Activated T-helper 17 cell treated with anti-CD3 and anti-CD28 coated beads, Interleukin-2, amount 50 U/mL, for 72 hours (primary cell): ENCODE measurements at regions not wholly inside any gene's neighbourhood (a gene's known extent, or its start where the extent isn't known, plus 50 kb on each side); places are given as distances from the start of the nearest gene placed in this dataset.
"Not testable (repeated sequence)": the region's sequence is repeated elsewhere in the genome, so short reads cannot be mapped to it uniquely, and the experiment has no call there.

Experiments
- ATAC-seq: fragments of 150-1000 bp; cut with Tn5 transposase; replicated peaks from 2 replicates; pipeline ENCODE4 v1.10.0; 2021; ENCODE audit warnings: mild to moderate bottlenecking, moderate library complexity
- H3K27ac Mint-ChIP-seq: one replicate; pipeline ENCODE4 v1.8.0; 2022; ENCODE audit warnings: mixed read lengths
- H3K27me3 Mint-ChIP-seq: one replicate; pipeline ENCODE4 v1.8.0; 2022; ENCODE audit warnings: mixed read lengths
- H3K36me3 Mint-ChIP-seq: one replicate; pipeline ENCODE4 v1.8.0; 2022; ENCODE audit warnings: low read depth, mild to moderate bottlenecking, mixed read lengths
- H3K4me1 Mint-ChIP-seq: one replicate; pipeline ENCODE4 v1.8.0; 2022; ENCODE audit warnings: mixed read lengths
- H3K4me3 Mint-ChIP-seq: one replicate; pipeline ENCODE4 v1.8.0; 2022; ENCODE audit warnings: mild to moderate bottlenecking, mixed read lengths
- H3K9me3 Mint-ChIP-seq: one replicate; pipeline ENCODE4 v1.8.0; 2022; ENCODE audit warnings: mixed read lengths

DNA sequence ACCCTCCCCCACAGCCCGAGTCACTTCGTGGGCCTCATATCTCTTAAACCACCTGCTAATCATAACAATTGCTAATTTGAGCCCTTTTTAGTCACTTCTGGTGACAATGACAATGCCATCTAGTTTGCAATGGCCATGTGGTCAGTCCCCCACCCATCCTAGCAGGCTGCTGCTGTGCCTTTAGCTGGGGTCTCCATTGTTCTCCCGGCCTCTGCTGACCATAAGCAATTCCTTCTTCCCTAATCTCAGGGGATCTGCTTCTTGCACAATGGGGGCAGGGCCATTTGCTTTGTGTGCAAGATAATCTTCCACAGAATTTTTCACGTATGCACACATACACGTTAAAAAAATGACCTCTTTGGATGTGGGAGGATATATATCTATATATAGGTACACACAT is 406.1 kb upstream of the ONECUT1 start:
- Mint-ChIP-seq H3K36me3 (no peaks in the 10 kb centered on the region), H3K4me1 (no peaks in the 10 kb centered on the region), H3K4me3 (no peak overlapping the region), H3K9me3 (peaks cover 4% of the 10 kb centered on the region), H3K27ac (no peak overlapping the region), H3K27me3 (peaks cover 3% of the 10 kb centered on the region)
- ATAC-seq: no peak

DNA sequence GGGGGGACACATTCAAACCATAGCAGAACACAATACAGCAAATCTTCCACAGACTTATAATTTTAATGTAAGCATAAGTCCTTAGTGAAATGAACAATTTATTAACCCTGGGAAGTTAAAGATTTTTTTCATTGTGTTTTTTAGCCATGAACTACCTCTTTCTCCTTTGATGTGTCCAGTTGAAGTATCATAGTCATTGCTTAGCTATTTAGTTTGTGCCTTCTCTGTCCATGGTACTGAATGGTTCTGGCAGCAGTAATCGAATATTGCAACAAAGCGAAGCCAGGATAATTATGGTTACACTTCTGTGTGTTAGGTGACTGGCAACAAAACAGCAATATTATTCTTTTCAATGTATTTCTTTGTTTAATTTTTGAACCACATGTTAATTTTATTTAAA is 403.0 kb upstream of the ONECUT1 start:
- H3K4me1 Mint-ChIP-seq: no peaks in the 10 kb centered on the region
- no peaks in the 10 kb centered on the region for H3K27me3 Mint-ChIP-seq
- no peak for ATAC-seq
- H3K27ac Mint-ChIP-seq: no peak overlapping the region
- H3K36me3 Mint-ChIP-seq: no peaks in the 10 kb centered on the region
- H3K4me3 Mint-ChIP-seq: no peak overlapping the region
- H3K9me3 Mint-ChIP-seq: peaks cover 4% of the 10 kb centered on the region

DNA sequence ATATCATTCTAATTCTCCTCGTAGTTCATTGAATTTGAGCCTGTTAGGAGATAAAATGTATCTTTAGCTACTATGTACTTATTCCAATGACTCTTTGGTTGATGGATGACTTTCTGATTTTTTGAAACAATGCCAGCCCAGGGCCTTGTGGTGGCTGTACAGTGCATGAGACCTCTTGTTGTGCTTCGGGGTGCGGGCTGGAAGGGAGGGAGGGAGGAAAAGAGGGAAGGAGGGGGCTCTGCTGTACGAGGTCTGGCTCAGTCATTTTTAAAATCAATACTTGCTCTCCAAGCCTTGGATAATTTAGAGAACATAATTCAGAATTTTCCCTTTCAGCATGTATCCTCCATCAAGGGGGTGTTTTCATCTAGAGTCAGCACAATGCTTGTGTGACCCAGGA is 399.7 kb upstream of the ONECUT1 start:
- H3K4me1 Mint-ChIP-seq: no peaks in the 10 kb centered on the region
- no peak overlapping the region for H3K27ac Mint-ChIP-seq
- no peaks in the 10 kb centered on the region for H3K36me3 Mint-ChIP-seq
- H3K4me3 Mint-ChIP-seq: no peak overlapping the region
- ATAC-seq: no peak
- H3K9me3 Mint-ChIP-seq: peaks cover 4% of the 10 kb centered on the region
- H3K27me3 Mint-ChIP-seq: no peaks in the 10 kb centered on the region

DNA sequence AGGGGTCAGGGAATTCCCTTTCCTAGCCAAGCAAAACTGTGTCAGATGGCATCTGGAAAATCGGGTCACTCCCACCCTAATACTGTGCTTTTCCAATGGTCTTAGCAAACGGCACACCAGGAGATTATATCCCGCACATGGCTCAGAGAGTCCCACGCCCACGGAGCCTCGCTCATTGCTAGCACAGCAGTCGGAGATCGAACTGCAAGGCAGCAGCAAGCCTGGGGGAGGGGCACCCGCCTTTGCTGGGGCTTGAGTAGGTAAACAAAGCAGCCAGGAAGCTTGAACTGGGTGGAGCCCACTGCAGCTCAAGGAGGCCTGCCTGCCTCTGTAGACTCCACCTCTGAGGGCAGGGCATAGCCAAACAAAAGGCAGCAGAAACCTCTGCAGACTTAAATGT is 393.3 kb upstream of the ONECUT1 start:
- H3K4me1 Mint-ChIP-seq, H3K4me3 Mint-ChIP-seq, H3K27ac Mint-ChIP-seq: not testable (repeated sequence)

DNA sequence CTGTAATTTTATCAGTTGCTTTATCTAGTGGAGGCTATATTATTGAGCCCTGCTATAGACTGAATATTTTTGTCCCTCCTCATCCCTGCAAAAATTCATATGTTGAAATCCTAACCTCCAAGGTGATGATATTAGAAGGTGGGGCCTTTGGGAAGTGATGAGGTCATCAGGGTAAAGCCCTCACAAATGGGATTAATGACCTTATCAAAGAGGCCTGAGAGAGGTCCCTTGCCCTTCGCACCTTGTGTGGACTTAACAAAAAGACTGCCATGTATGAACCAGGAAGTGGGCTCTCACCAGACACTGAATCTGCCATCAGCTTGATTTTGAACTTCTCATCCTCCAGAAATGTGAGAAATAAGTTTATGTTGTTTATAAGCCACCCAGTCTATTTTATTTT is 381.4 kb upstream of the ONECUT1 start:
- Mint-ChIP-seq H3K4me3 (no peak overlapping the region), H3K27ac (no peak overlapping the region), H3K36me3 (no peaks in the 10 kb centered on the region), H3K9me3 (no peaks in the 10 kb centered on the region), H3K4me1 (no peaks in the 10 kb centered on the region), H3K27me3 (peaks cover 9% of the 10 kb centered on the region)
- ATAC-seq: no peak

More for the DNA sequence above, 393.3 kb upstream of the ONECUT1 start:
- H3K9me3 Mint-ChIP-seq, H3K36me3 Mint-ChIP-seq, H3K27me3 Mint-ChIP-seq, ATAC-seq: not testable (repeated sequence)

DNA sequence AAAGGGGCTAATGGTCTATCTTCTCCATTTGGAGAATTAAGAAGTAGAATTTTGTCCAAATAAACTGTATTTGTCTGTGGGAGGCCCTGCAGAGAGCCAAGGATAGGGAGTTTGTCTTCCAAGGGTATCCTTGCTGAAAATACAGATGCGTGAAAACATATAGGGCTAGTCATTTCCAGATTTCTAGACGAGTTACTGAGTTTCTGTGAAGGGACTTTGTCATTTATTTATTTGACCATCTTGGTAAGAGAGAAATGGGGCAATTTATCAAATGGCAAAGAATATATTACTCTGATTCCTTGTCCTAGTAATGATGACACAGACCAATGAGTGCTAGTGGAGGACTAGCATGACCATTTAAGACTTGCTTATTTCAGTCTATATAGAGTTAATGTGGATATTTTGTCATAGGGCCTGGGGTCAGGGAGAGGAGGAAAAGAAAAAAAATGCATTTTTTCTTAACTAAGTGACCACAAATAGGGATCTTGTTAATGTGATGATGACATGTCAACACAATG is 376.6 kb upstream of the ONECUT1 start:
- Mint-ChIP-seq H3K9me3 (peaks cover 3% of the 10 kb centered on the region), H3K36me3 (no peaks in the 10 kb centered on the region), H3K27ac (no peak overlapping the region), H3K4me1 (no peaks in the 10 kb centered on the region), H3K4me3 (no peak overlapping the region), H3K27me3 (peaks cover 11% of the 10 kb centered on the region)
- ATAC-seq: no peak

DNA sequence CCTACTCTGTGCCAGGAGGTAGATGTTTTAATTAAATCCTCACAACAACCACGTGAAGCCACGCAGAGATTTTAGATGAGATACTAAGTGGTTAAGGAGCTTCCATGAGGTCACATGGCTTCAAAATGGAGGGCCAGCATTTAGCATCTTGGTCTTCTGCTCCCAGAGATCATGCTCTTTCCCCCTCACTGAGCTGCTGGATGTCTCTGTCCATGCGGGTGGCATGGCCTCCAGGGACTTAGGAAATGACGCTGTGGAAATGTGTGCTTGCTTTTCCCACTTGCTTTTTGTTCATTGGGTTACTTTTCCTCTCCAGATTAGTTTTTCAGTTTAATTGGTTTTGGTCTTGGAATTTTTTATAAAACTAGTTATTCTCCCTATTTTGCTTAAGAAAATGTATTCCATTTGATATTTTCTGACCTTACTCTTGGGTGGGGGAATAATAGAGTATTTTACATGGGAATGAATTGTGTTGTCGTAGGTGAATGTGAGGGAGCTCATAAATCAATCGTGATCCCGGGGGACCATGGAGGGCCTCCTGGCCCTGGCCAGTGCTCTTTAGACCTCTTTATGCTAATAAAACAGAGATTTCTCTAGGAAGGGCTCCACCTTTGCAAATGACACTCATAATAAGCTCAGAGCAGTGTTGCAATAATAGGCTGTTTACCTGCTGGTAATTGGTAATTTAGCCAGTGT is 376.0 kb upstream of the ONECUT1 start:
- ATAC-seq: no peak
- no peaks in the 10 kb centered on the region for H3K4me1 Mint-ChIP-seq
- H3K9me3 Mint-ChIP-seq: peaks cover 3% of the 10 kb centered on the region
- no peak overlapping the region for H3K4me3 Mint-ChIP-seq
- peaks cover 11% of the 10 kb centered on the region for H3K27me3 Mint-ChIP-seq
- H3K36me3 Mint-ChIP-seq: no peaks in the 10 kb centered on the region
- H3K27ac Mint-ChIP-seq: no peak overlapping the region

DNA sequence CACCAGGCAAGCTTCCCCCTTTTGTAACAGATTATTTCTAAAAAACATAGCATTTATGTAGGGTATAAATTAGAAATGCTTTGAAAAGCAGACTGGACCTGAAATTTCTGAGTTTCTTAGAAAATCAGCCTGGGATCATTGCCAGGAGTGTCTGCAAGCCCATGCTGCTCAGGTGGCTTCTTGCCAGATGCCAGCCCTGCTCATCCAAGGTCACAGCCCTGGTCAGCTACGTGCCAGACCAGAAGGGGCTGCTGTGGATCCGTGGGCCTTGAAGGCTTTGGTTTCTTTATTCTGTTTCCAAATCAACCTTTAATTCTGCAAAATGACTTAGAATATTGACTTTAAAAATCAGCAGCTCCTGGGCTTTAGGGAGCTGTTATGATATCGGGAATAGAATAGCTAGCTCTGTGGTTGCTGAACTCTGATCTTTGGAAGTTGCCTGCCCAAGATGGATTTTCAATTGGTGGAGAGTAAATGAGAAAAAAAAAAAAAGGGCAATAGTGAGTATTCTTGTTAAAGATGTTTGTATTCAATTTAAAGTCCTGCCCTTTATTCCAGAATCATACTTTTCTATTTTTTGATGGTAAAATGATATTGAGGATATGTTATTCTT is 370.1 kb upstream of the ONECUT1 start:
- no peak for ATAC-seq
- H3K27ac Mint-ChIP-seq: no peak overlapping the region
- H3K36me3 Mint-ChIP-seq: no peaks in the 10 kb centered on the region

DNA sequence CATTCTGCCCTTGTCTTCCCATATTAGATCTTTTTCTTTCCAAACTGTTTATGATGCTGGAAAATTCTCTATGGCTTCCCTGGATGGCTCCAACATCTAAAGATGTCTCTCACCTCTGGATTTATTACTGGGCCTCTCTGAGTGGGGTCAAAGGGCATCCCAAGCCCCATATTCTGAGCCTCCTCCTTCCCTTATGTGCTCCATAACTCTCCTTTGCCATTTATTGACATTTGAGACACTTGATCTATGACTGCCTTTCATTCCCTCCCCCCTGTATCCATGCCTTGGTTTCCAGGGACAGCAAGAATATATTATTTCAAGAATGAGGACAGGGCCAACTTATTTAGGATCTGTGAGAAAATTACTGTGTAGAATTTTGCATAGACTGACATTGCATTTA is 369.3 kb upstream of the ONECUT1 start:
- Mint-ChIP-seq H3K27ac (no peak overlapping the region), H3K9me3 (peaks cover 3% of the 10 kb centered on the region), H3K36me3 (no peaks in the 10 kb centered on the region), H3K4me3 (no peak overlapping the region), H3K4me1 (no peaks in the 10 kb centered on the region), H3K27me3 (peaks cover 11% of the 10 kb centered on the region)
- no peak for ATAC-seq

More for the DNA sequence above, 370.1 kb upstream of the ONECUT1 start:
- no peaks in the 10 kb centered on the region for H3K4me1 Mint-ChIP-seq
- peaks cover 3% of the 10 kb centered on the region for H3K9me3 Mint-ChIP-seq
- H3K4me3 Mint-ChIP-seq: no peak overlapping the region
- peaks cover 11% of the 10 kb centered on the region for H3K27me3 Mint-ChIP-seq

DNA sequence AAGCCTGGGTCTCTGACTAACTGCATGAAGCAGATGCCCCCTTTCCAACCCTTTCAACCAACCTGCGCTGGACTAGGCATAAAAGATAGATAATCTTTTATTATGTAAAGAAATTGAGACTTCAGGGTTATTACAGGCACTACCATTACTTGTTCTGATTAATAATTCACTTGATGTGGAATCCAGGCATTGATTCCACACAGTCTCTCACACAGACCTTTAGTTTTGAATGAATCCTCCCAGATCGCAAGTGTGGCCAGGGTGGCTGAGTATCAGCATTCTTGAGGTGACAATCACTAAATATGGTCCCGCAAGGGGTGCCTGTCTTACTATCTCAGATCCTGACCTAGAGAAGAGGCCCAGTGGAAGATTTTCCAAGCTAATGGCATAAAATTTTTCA is 368.9 kb upstream of the ONECUT1 start:
- peaks cover 3% of the 10 kb centered on the region for H3K9me3 Mint-ChIP-seq
- H3K27me3 Mint-ChIP-seq: peaks cover 10% of the 10 kb centered on the region
- no peaks in the 10 kb centered on the region for H3K36me3 Mint-ChIP-seq
- H3K27ac Mint-ChIP-seq: no peak overlapping the region
- H3K4me3 Mint-ChIP-seq: no peak overlapping the region
- ATAC-seq: no peak
- H3K4me1 Mint-ChIP-seq: no peaks in the 10 kb centered on the region

DNA sequence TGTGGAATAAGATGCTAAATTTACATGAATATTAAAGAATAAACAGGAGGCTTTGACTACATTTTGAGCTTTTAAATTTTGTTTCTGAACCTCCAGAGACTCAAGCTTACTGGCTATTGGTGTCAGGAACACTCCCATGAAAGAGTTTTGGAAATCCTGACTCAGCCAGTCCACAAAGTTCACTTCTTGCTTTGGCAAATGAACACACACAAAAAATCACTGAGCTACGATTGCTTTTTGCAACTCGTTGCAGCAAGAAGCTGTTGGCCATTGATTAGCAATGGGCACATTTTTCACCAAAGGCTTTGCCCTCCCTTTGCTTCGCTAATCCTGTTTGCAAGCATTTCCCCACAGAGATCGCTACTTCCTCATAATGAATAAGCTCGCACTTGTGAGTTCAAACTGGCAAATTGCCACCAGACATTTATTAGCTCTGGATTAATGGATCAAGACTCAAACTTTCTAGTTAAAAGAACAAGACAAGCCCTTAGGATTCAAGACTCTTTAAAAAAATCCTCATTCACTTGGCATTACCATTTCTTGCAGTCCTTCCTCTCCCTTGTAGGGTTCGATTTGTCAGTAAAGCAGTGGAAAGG is 343.2 kb upstream of the ONECUT1 start:
- H3K27ac Mint-ChIP-seq: no peak overlapping the region
- no peaks in the 10 kb centered on the region for H3K36me3 Mint-ChIP-seq
- peaks cover 7% of the 10 kb centered on the region for H3K27me3 Mint-ChIP-seq
- no peaks in the 10 kb centered on the region for H3K9me3 Mint-ChIP-seq
- ATAC-seq: no peak
- no peak overlapping the region for H3K4me3 Mint-ChIP-seq
- H3K4me1 Mint-ChIP-seq: no peaks in the 10 kb centered on the region

DNA sequence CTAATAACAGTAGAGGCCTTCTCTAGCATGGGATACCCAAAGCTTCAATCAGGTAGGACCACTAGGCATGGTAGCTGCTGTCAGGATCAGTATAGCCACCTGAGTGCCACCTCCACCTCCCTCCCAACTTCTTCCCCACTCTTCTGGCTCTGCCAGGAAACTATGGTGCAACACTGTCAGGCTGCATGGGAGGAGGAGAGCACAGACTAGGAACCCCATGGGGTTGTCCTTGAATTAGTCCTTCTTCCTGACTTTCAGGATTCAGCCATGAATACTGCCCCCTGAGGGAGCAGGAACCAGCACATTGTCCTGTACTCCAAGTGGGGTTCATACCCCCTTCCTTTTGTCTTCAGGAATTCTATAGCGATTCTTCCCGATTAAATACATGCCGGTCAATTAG is 340.8 kb upstream of the ONECUT1 start:
- no peaks in the 10 kb centered on the region for H3K9me3 Mint-ChIP-seq
- no peak for ATAC-seq
- H3K4me3 Mint-ChIP-seq: no peak overlapping the region
- no peaks in the 10 kb centered on the region for H3K36me3 Mint-ChIP-seq
- peaks cover 7% of the 10 kb centered on the region for H3K27me3 Mint-ChIP-seq
- no peak overlapping the region for H3K27ac Mint-ChIP-seq
- no peaks in the 10 kb centered on the region for H3K4me1 Mint-ChIP-seq

DNA sequence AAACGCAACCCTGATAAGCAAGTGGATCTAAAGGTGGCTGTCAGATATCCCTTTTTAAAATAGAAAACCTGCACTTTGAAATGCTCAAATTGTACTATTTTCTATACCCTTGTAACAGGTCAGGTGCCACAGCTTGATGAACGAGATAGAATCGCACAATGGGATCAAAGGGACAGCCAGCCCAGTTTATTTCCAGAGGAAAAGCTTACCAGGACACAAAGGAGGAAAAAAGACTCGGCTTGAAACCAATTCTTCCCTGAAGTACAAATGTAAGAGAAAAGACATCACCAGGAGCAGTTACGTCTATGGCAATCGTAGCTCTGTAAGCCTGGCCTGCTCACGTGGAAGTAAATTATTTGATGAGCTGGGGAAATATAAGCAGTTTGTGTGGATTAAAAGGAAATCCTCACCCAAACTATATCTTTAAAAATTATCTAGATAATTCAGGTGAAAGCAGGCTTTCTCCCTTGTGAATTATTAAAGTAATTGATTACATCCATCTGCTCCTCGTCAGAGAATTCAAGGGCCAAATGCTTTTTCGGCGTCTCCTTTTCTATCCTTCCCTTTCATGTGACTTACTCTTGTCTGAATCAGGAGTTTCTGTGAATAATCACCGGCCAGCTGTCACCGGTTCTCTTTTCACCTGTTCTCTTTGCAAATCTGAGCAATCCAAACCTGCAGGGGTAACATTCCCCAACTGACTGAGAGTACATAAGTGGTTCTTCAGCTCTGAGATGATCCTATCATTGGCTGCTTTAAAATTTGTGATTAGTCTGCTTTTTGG is 339.2 kb upstream of the ONECUT1 start:
- no peaks in the 10 kb centered on the region for H3K36me3 Mint-ChIP-seq
- peaks cover 7% of the 10 kb centered on the region for H3K27me3 Mint-ChIP-seq
- H3K9me3 Mint-ChIP-seq: no peaks in the 10 kb centered on the region
- no peaks in the 10 kb centered on the region for H3K4me1 Mint-ChIP-seq
- no peak overlapping the region for H3K4me3 Mint-ChIP-seq
- ATAC-seq: no peak
- no peak overlapping the region for H3K27ac Mint-ChIP-seq

DNA sequence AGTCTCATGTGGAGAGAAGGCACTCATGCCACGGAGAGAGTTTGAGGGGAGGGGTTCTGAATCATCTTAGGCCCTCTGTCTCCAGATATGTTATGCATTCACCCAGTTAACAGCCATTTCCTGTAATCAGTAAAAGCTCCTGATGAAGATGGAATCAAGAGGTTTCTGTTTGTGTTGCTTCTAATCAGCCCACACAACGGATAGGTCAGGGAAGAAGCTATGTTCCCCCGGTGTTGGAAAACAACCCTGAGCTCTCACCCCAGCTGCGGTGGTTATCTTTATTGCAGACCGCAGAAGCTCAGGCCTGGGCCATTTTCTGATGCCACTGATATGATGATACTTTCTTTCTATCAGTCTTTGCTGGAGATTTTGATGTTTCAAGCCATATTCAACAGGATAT is 338.5 kb upstream of the ONECUT1 start:
- no peak for ATAC-seq
- H3K27ac Mint-ChIP-seq: no peak overlapping the region
- no peaks in the 10 kb centered on the region for H3K4me1 Mint-ChIP-seq
- H3K4me3 Mint-ChIP-seq: no peak overlapping the region
- no peaks in the 10 kb centered on the region for H3K36me3 Mint-ChIP-seq
- H3K27me3 Mint-ChIP-seq: peaks cover 7% of the 10 kb centered on the region
- H3K9me3 Mint-ChIP-seq: no peaks in the 10 kb centered on the region
